Right forelimb (tissue), 1 donor: ENCODE measurements at regions not wholly inside any gene's neighbourhood (a gene's known extent, or its start where the extent isn't known, plus 50 kb on each side); places are given as distances from the start of the nearest gene placed in this dataset.

Experiments used
- DNase-seq: peaks from one replicate; pipeline ENCODE4 v3.0.0-alpha.2; 2018

- DNase-seq, result no peak
Observed at GRCh38 chr5:169350759-169351240, 49.9 kb upstream of the SLIT3 start.
